ENCODE measurements at regions not wholly inside any gene's neighbourhood (a gene's known extent, or its start where the extent isn't known, plus 50 kb on each side); places are given as distances from the start of the nearest gene placed in this dataset.

DNA sequence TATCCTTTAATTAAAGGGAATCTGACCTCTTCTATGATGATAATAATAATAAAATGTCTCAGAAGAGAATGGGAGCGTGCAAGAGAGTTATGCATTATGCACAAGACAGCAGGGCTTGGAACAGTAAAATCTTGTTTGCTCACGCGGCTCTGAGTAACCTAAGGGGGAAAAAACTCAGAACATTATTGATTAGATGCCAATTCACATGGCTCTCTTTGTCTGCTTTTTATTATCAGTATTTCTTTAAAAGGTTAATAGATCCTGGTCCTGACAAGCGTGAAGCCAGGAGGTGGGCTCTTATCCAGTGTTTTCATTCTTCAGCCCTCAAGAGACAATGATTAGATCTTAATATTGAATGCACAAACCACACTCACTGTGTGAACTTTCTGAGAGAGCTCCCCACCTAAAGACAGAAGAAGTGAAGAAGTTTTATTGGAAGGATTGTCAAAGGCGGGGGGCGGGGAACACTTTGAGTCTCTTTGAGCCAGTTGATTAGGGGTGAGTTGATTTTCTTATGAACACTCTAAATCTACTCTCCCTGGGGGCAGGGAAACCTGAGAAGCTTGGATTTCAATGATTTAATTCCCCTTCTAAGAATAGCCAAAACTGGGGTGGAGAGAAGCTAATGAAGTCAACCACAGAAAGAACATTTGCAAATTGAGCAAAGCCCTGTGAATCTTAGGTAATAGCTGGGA, 127.5 kb upstream of the CTAGE1 start:
- no peak for TF ChIP-seq TAF1 (IDR thresholded peaks at IDR 0.05; ENCODE audit: borderline replicate concordance, insufficient read depth, low read length)
- no peak for TF ChIP-seq FOXP2 (optimal IDR thresholded peaks at IDR 0.05; ENCODE audit: borderline replicate concordance, extremely low read depth, extremely low read length, insufficient read depth)
- no peak for TF ChIP-seq SIN3A (IDR thresholded peaks at IDR 0.05; ENCODE audit: borderline replicate concordance, insufficient read depth, low read length)
- TF ChIP-seq, protein P1, sequence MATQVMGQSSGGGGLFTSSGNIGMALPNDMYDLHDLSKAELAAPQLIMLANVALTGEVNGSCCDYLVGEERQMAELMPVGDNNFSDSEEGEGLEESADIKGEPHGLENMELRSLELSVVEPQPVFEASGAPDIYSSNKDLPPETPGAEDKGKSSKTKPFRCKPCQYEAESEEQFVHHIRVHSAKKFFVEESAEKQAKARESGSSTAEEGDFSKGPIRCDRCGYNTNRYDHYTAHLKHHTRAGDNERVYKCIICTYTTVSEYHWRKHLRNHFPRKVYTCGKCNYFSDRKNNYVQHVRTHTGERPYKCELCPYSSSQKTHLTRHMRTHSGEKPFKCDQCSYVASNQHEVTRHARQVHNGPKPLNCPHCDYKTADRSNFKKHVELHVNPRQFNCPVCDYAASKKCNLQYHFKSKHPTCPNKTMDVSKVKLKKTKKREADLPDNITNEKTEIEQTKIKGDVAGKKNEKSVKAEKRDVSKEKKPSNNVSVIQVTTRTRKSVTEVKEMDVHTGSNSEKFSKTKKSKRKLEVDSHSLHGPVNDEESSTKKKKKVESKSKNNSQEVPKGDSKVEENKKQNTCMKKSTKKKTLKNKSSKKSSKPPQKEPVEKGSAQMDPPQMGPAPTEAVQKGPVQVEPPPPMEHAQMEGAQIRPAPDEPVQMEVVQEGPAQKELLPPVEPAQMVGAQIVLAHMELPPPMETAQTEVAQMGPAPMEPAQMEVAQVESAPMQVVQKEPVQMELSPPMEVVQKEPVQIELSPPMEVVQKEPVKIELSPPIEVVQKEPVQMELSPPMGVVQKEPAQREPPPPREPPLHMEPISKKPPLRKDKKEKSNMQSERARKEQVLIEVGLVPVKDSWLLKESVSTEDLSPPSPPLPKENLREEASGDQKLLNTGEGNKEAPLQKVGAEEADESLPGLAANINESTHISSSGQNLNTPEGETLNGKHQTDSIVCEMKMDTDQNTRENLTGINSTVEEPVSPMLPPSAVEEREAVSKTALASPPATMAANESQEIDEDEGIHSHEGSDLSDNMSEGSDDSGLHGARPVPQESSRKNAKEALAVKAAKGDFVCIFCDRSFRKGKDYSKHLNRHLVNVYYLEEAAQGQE (IDR thresholded peaks at IDR 0.05; ENCODE audit: insufficient read depth in 1 of 2, low read depth in 2 of 2, low read length in 2 of 2) = no peak
- TF ChIP-seq POLR2AphosphoS5 (IDR thresholded peaks at IDR 0.05; ENCODE audit: low read depth, low read length) = no peak

- no peak for TF ChIP-seq POLR2AphosphoS5 (IDR thresholded peaks at IDR 0.05; ENCODE audit: low read depth, low read length)
- no peak for TF ChIP-seq SIN3A (IDR thresholded peaks at IDR 0.05; ENCODE audit: borderline replicate concordance, insufficient read depth, low read length)
- no peak for TF ChIP-seq TAF1 (IDR thresholded peaks at IDR 0.05; ENCODE audit: borderline replicate concordance, insufficient read depth, low read length)
- TF ChIP-seq, protein P1 (IDR thresholded peaks at IDR 0.05; ENCODE audit: insufficient read depth in 1 of 2, low read depth in 2 of 2, low read length in 2 of 2) = no peak
- TF ChIP-seq FOXP2 (optimal IDR thresholded peaks at IDR 0.05; ENCODE audit: borderline replicate concordance, extremely low read depth, extremely low read length, insufficient read depth) = no peak
Observed at GRCh38 chr18:22546905-22547570, 129.3 kb upstream of the CTAGE1 start.

DNA sequence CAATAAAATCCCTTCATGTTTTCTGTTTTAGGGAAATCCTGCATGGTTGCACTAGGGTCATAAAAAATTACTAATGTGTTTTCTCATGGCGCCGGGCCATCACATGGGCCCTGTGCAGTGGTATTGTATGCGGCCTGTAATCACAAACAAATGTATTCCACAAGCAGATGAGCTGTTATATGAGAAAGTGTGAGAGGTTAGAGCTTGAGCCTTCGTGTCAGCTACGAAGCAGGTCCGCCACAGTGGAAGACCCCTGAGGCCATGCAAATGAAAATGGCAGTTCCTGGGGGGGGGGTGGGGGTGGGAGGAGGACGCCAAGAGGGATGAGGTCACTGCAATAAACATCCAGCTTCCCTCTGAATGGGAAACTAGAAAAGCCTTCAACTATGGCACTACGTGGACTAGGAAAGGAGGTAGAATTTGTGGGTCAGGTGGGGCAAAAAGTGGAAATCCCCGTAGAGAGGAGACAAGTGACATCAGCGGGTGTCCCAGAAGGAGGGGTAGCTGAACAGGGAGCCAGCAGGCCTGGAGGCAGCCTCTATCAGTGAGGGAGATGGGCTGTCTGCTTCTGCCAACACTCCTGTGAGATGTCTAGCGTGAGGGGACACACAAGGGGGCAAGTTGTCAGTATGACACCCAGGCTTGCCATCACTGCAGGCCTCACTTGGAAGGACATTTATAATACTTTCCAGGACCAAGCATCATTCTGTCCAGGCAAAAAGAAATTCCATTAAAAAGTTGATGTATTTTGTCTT, 130.3 kb upstream of the CTAGE1 start:
- TF ChIP-seq SIN3A (IDR thresholded peaks at IDR 0.05; ENCODE audit: borderline replicate concordance, insufficient read depth, low read length) = no peak

GRCh38 chr18:22549260-22549937, 131.7 kb upstream of the CTAGE1 start:
- TF ChIP-seq POLR2AphosphoS5 (IDR thresholded peaks at IDR 0.05; ENCODE audit: low read depth, low read length) = no peak
- no peak for TF ChIP-seq SIN3A (IDR thresholded peaks at IDR 0.05; ENCODE audit: borderline replicate concordance, insufficient read depth, low read length)
- no peak for TF ChIP-seq TAF1 (IDR thresholded peaks at IDR 0.05; ENCODE audit: borderline replicate concordance, insufficient read depth, low read length)
- no peak for TF ChIP-seq FOXP2 (optimal IDR thresholded peaks at IDR 0.05; ENCODE audit: borderline replicate concordance, extremely low read depth, extremely low read length, insufficient read depth)
- TF ChIP-seq, protein P1 (IDR thresholded peaks at IDR 0.05; ENCODE audit: insufficient read depth in 1 of 2, low read depth in 2 of 2, low read length in 2 of 2) = no peak

DNA sequence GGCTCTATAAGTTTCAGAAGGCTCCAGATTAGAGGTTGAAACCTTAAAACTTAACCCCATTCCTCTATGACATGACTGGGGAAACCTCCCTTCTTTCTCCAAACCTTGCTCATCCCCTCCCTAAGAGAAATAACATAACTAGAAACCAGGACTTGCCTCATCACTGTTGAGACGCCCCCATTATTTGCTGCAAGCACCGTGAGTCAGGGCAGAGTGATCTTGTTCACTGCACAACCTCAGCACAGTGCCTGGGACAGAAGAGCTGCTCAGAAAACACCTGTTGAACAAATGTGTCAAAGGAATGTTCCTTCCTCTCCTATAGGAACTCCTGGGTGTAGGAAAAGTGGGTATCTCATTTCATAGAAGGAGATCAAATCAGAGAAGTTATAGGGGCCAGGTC, 132.7 kb upstream of the CTAGE1 start:
- TF ChIP-seq SIN3A (IDR thresholded peaks at IDR 0.05; ENCODE audit: borderline replicate concordance, insufficient read depth, low read length) (no peak), POLR2AphosphoS5 (IDR thresholded peaks at IDR 0.05; ENCODE audit: low read depth, low read length) (no peak), FOXP2 (optimal IDR thresholded peaks at IDR 0.05; ENCODE audit: borderline replicate concordance, extremely low read depth, extremely low read length, insufficient read depth) (no peak), TAF1 (IDR thresholded peaks at IDR 0.05; ENCODE audit: borderline replicate concordance, insufficient read depth, low read length) (no peak)
- TF ChIP-seq, protein P1 (IDR thresholded peaks at IDR 0.05; ENCODE audit: insufficient read depth in 1 of 2, low read depth in 2 of 2, low read length in 2 of 2) = no peak
